ENCODE measurements at regions not wholly inside any gene's neighbourhood (a gene's known extent, or its start where the extent isn't known, plus 50 kb on each side); places are given as distances from the start of the nearest gene placed in this dataset.
"Not testable (repeated sequence)": the region's sequence is repeated elsewhere in the genome, so short reads cannot be mapped to it uniquely, and the experiment has no call there.

DNA sequence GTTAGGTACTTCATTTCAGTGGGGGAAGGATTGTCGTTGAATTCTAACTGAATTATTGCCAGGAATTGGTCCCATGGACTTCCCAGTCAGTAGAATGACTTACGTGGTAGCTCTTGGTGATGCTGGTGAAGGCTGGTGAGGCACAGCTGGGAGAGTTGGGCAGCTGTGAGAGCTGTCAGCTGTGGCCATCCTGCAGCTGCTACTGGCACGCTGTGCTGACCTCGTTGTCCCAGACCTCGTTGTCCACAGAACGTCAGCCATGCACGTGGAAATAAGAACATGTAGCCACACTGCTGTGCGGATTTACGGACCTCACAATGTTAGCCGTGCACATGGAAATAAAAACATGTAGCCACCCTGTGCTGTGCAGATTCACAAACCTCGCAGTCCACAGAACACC lies 102.3 kb downstream of the NPIPB11 start:
- Histone ChIP-seq H3K9me3 (ENCODE audit: insufficient read depth, low read depth, low read length) (no peaks in the 10 kb centered on the region), H3K4me2 (ENCODE audit: low read depth, low read length, poor library complexity, severe bottlenecking) (no peak overlapping the region), H4K20me1 (ENCODE audit: insufficient read depth, low read length, poor library complexity, severe bottlenecking) (no peaks in the 10 kb centered on the region), H3K9me2 (replicated peaks; ENCODE audit: low read depth, low read length) (no peaks in the 10 kb centered on the region), H3F3A (ENCODE audit: low read depth) (no peaks in the 10 kb centered on the region), H3K36me3 (ENCODE audit: insufficient read depth, low read length) (no peaks in the 10 kb centered on the region), H3K4me3 (ENCODE audit: low read length, poor library complexity, severe bottlenecking) (no peak overlapping the region), H3K9ac (ENCODE audit: low read depth, low read length, poor library complexity, severe bottlenecking) (no peak overlapping the region), H3K4me1 (ENCODE audit: insufficient read depth, low read length, poor library complexity, severe bottlenecking) (peaks cover 11% of the 10 kb centered on the region), H3K79me2 (ENCODE audit: insufficient read depth, low read length) (no peaks in the 10 kb centered on the region), H3K27me3 (ENCODE audit: insufficient read depth, low read length, poor library complexity, severe bottlenecking) (no peaks in the 10 kb centered on the region), H2AFZ (ENCODE audit: low read length) (no peak overlapping the region)
- TF ChIP-seq EZH2phosphoT487 (IDR thresholded peaks at IDR 0.05; ENCODE audit: borderline replicate concordance) = no peak
- TF ChIP-seq, protein P1, sequence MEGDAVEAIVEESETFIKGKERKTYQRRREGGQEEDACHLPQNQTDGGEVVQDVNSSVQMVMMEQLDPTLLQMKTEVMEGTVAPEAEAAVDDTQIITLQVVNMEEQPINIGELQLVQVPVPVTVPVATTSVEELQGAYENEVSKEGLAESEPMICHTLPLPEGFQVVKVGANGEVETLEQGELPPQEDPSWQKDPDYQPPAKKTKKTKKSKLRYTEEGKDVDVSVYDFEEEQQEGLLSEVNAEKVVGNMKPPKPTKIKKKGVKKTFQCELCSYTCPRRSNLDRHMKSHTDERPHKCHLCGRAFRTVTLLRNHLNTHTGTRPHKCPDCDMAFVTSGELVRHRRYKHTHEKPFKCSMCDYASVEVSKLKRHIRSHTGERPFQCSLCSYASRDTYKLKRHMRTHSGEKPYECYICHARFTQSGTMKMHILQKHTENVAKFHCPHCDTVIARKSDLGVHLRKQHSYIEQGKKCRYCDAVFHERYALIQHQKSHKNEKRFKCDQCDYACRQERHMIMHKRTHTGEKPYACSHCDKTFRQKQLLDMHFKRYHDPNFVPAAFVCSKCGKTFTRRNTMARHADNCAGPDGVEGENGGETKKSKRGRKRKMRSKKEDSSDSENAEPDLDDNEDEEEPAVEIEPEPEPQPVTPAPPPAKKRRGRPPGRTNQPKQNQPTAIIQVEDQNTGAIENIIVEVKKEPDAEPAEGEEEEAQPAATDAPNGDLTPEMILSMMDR (conservative IDR thresholded peaks at IDR 0.05; ENCODE audit: low read length) = no peak

DNA sequence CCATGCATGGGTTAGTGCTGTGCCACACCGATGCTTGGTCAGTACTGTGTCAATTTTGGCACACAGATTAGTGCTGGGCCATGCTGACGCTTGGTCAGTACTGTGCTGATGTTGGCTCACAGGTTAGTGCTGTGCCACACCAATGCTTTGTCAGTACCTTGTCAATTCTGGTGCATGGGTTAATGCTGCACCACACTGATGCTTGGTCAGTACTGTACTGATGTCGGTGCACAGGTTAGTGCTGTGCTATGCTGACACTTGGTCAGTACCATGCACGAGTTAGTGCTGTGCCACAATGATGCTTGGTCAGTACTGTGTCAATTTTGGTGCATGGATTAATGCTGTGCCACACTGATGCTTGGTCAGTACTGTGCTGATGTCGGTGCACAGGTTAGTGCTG lies 103.0 kb downstream of the NPIPB11 start:
- Histone ChIP-seq H3K4me3 (ENCODE audit: low read length, poor library complexity, severe bottlenecking) (no peak overlapping the region), H3F3A (ENCODE audit: low read depth) (no peaks in the 10 kb centered on the region), H3K4me1 (ENCODE audit: insufficient read depth, low read length, poor library complexity, severe bottlenecking) (peaks cover 11% of the 10 kb centered on the region), H3K27me3 (ENCODE audit: insufficient read depth, low read length, poor library complexity, severe bottlenecking) (no peaks in the 10 kb centered on the region), H3K9me3 (ENCODE audit: insufficient read depth, low read depth, low read length) (no peaks in the 10 kb centered on the region), H3K79me2 (ENCODE audit: insufficient read depth, low read length) (no peaks in the 10 kb centered on the region), H3K9ac (ENCODE audit: low read depth, low read length, poor library complexity, severe bottlenecking) (no peak overlapping the region), H2AFZ (ENCODE audit: low read length) (no peak overlapping the region), H4K20me1 (ENCODE audit: insufficient read depth, low read length, poor library complexity, severe bottlenecking) (no peaks in the 10 kb centered on the region), H3K4me2 (ENCODE audit: low read depth, low read length, poor library complexity, severe bottlenecking) (no peak overlapping the region), H3K36me3 (ENCODE audit: insufficient read depth, low read length) (no peaks in the 10 kb centered on the region), H3K9me2 (replicated peaks; ENCODE audit: low read depth, low read length) (no peaks in the 10 kb centered on the region)
- TF ChIP-seq EZH2phosphoT487 (IDR thresholded peaks at IDR 0.05; ENCODE audit: borderline replicate concordance) = no peak
- TF ChIP-seq, protein P1 (conservative IDR thresholded peaks at IDR 0.05; ENCODE audit: low read length) = no peak

DNA sequence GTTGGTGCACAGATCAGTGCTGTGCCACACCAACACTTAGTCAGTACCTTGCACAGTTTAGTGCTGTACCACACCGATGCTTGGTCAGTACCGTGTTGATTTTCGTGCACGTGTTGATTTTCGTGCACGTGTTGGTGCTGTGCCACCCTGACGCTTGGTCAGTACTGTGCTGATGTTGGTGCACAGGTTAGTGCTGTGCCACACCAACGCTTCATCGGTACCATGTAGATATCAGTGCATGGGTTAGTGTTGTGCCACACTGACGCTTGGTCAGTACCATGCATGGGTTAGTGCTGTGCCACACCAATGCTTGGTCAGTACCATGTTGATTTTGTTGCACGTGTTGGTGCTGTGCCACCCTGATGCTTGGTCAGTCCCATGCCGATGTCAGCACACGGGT lies 103.5 kb downstream of the NPIPB11 start:
- Histone ChIP-seq H3K4me3 (ENCODE audit: low read length, poor library complexity, severe bottlenecking) (no peak overlapping the region), H3K27me3 (ENCODE audit: insufficient read depth, low read length, poor library complexity, severe bottlenecking) (no peaks in the 10 kb centered on the region), H3K36me3 (ENCODE audit: insufficient read depth, low read length) (no peaks in the 10 kb centered on the region), H2AFZ (ENCODE audit: low read length) (no peak overlapping the region), H3F3A (ENCODE audit: low read depth) (no peaks in the 10 kb centered on the region), H3K9ac (ENCODE audit: low read depth, low read length, poor library complexity, severe bottlenecking) (no peak overlapping the region), H3K4me2 (ENCODE audit: low read depth, low read length, poor library complexity, severe bottlenecking) (no peak overlapping the region), H3K9me2 (replicated peaks; ENCODE audit: low read depth, low read length) (no peaks in the 10 kb centered on the region), H4K20me1 (ENCODE audit: insufficient read depth, low read length, poor library complexity, severe bottlenecking) (no peaks in the 10 kb centered on the region), H3K79me2 (ENCODE audit: insufficient read depth, low read length) (no peaks in the 10 kb centered on the region), H3K4me1 (ENCODE audit: insufficient read depth, low read length, poor library complexity, severe bottlenecking) (peaks cover 11% of the 10 kb centered on the region), H3K9me3 (ENCODE audit: insufficient read depth, low read depth, low read length) (no peaks in the 10 kb centered on the region)
- TF ChIP-seq, protein P1 (conservative IDR thresholded peaks at IDR 0.05; ENCODE audit: low read length) = no peak
- TF ChIP-seq EZH2phosphoT487 (IDR thresholded peaks at IDR 0.05; ENCODE audit: borderline replicate concordance) = no peak

DNA sequence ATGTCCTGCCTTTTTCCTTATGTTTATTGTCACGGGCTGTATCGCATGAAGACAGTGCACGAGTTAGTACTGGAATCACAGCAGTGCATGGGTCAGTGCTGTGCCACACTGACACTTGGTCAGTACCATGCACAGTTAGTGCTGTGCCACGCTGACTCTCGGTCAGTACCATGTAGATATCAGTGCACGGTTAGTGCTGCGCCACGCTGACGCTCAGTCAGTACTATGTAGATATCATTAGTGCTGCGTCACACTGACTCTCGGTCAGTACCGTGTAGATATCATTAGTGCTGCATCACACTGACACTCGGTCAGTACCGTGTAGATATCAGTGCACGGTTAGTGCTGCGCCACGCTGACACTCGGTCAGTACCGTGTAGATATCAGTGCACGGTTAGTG lies 104.1 kb downstream of the NPIPB11 start:
- H4K20me1 ChIP-seq (ENCODE audit: insufficient read depth, low read length, poor library complexity, severe bottlenecking); H3F3A ChIP-seq (ENCODE audit: low read depth); H2AFZ ChIP-seq (ENCODE audit: low read length); H3K9me2 ChIP-seq (replicated peaks; ENCODE audit: low read depth, low read length); H3K9me3 ChIP-seq (ENCODE audit: insufficient read depth, low read depth, low read length); H3K9ac ChIP-seq (ENCODE audit: low read depth, low read length, poor library complexity, severe bottlenecking); H3K4me2 ChIP-seq (ENCODE audit: low read depth, low read length, poor library complexity, severe bottlenecking); H3K36me3 ChIP-seq (ENCODE audit: insufficient read depth, low read length); H3K27me3 ChIP-seq (ENCODE audit: insufficient read depth, low read length, poor library complexity, severe bottlenecking); H3K4me3 ChIP-seq (ENCODE audit: low read length, poor library complexity, severe bottlenecking); H3K79me2 ChIP-seq (ENCODE audit: insufficient read depth, low read length): not testable (repeated sequence)
- H3K4me1 ChIP-seq (ENCODE audit: insufficient read depth, low read length, poor library complexity, severe bottlenecking) = peaks cover 11% of the 10 kb centered on the region

DNA sequence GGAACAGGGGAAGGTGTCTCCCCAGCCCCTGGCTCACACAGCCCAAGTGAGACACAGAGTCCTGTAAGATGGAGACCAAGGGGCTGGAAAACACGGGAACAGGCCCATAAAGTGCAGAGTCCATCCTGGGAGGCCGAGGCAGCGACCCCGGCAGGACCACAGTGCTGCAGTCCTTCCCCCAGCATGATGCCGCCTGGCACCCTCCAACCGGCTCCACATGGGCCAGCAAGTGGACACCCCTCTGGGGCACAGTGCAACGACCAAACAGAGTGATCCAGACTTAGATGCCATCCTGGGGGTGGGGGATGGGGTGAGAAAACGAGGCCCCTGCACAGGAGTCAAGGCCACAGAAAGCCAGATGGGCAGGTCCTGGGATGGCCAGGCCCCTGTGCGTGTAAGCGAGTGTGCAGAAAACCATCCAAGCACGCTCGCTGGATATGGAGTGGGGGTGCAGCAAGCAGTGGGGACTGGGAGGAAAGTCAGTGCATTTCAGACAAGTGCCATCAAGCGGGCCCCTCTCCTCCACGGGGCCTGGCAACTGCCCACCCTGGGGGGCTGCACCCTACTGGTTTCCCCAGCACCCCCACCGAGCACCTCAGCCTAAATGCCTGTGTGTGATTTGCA lies 104.7 kb downstream of the NPIPB11 start:
- H3K4me1 ChIP-seq (ENCODE audit: insufficient read depth, low read length, poor library complexity, severe bottlenecking) = peaks cover 11% of the 10 kb centered on the region
- H4K20me1 ChIP-seq (ENCODE audit: insufficient read depth, low read length, poor library complexity, severe bottlenecking); H3K9ac ChIP-seq (ENCODE audit: low read depth, low read length, poor library complexity, severe bottlenecking); H3K27me3 ChIP-seq (ENCODE audit: insufficient read depth, low read length, poor library complexity, severe bottlenecking); H2AFZ ChIP-seq (ENCODE audit: low read length); H3K9me3 ChIP-seq (ENCODE audit: insufficient read depth, low read depth, low read length); H3K4me2 ChIP-seq (ENCODE audit: low read depth, low read length, poor library complexity, severe bottlenecking); H3K4me3 ChIP-seq (ENCODE audit: low read length, poor library complexity, severe bottlenecking); H3F3A ChIP-seq (ENCODE audit: low read depth); H3K79me2 ChIP-seq (ENCODE audit: insufficient read depth, low read length); H3K36me3 ChIP-seq (ENCODE audit: insufficient read depth, low read length); H3K9me2 ChIP-seq (replicated peaks; ENCODE audit: low read depth, low read length): not testable (repeated sequence)

All from Loucy (cell line).